K562 (cell line): ENCODE measurements at regions not wholly inside any gene's neighbourhood (a gene's known extent, or its start where the extent isn't known, plus 50 kb on each side); places are given as distances from the start of the nearest gene placed in this dataset.

Experiments
- GATA2 ChIP-seq: sonication (generic); formaldehyde crosslinking; IDR thresholded peaks from 2 replicates; pipeline ENCODE4 v1.4.0; 2020; ENCODE audit warnings: mild to moderate bottlenecking, missing genetic modification reagents
- HNRNPH1 ChIP-seq: fragments of 200-400 bp; formaldehyde crosslinking; optimal IDR thresholded peaks from 2 replicates; pipeline ENCODE3; 2017; ENCODE audit warnings: low read depth, mild to moderate bottlenecking, low read length, moderate library complexity
- RCOR1 ChIP-seq, 2 experiments: IDR thresholded peaks; 2 replicates each; pipeline ENCODE4 v1.6.1; 2012; ENCODE audit warnings: low read depth in 2 of 2, low read length in 2 of 2, borderline replicate concordance in 1 of 2, improper control_type of control experiment in 1 of 2
- SNRNP70 ChIP-seq: fragments of 200-400 bp; formaldehyde crosslinking; optimal IDR thresholded peaks from 2 replicates; pipeline ENCODE3; 2017; ENCODE audit warnings: low read depth, low read length
- ZNF23 ChIP-seq: fragments of 250-450 bp; sonication (Bioruptor Pico); IDR thresholded peaks from 2 replicates; pipeline ENCODE4 v1.4.0; 2020; ENCODE audit warnings: mild to moderate bottlenecking
- ZNF324 ChIP-seq: fragments of 250-450 bp; sonication (Bioruptor Pico); IDR thresholded peaks from 2 replicates; pipeline ENCODE4 v1.4.0; 2020; ENCODE audit warnings: mild to moderate bottlenecking
- ZNF764 ChIP-seq: fragments of 250-450 bp; sonication (Bioruptor Pico); IDR thresholded peaks from 2 replicates; pipeline ENCODE4 v1.4.0; 2020; ENCODE audit warnings: low read depth, mild to moderate bottlenecking, moderate library complexity
- TF ChIP-seq, protein P1 (sequence below): sonication (generic); formaldehyde crosslinking; IDR thresholded peaks from 2 replicates; pipeline ENCODE4 v1.8.1; 2023; ENCODE audit warnings: mild to moderate bottlenecking, missing genetic modification reagents

DNA sequence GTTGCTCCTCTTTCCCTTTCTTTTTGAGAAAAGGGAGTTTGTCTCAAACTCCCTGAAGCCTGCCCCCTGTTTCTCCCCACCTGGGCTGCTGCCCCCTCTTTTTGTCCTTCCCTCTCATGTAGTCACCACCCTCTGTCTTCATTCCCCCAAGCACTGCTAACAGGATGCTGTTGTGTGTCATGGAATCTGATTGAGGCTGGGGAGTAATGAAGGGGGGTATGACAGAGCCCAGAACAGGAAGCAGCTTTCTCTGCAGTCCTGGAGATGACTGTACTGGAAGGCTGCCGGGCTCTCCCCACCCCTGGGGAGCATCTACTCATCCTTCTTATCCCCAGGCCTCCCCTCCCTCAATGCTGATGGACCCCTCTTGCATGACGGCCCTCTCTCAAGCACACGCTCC is 181.6 kb downstream of the ABHD5 start:
- TF ChIP-seq ZNF23 (no peak), SNRNP70 (no peak), ZNF764 (CRISPR knock-in tag) (no peak), RCOR1 (IDR thresholded peaks at IDR 0.05; ENCODE audit: borderline replicate concordance in 1 of 2, low read depth in 2 of 2, low read length in 2 of 2) (no peak), HNRNPH1 (no peak), GATA2 (CRISPR knock-in tag) (no peak), ZNF324 (CRISPR knock-in tag) (no peak)
- TF ChIP-seq, protein P1, sequence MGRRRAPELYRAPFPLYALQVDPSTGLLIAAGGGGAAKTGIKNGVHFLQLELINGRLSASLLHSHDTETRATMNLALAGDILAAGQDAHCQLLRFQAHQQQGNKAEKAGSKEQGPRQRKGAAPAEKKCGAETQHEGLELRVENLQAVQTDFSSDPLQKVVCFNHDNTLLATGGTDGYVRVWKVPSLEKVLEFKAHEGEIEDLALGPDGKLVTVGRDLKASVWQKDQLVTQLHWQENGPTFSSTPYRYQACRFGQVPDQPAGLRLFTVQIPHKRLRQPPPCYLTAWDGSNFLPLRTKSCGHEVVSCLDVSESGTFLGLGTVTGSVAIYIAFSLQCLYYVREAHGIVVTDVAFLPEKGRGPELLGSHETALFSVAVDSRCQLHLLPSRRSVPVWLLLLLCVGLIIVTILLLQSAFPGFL (CRISPR knock-in tag), result no peak
